SK-N-SH (cell line): ENCODE measurements at regions not wholly inside any gene's neighbourhood (a gene's known extent, or its start where the extent isn't known, plus 50 kb on each side); places are given as distances from the start of the nearest gene placed in this dataset.
A peak's percentile ranks its signal among the peaks of the same experiment; 100 is the strongest.

Experiments used
- CHD2 ChIP-seq: fragments of 150-350 bp; IDR thresholded peaks from 2 replicates; pipeline ENCODE4 v1.6.1; 2018; ENCODE audit warnings: low read length; ENCODE audit not compliant: partially characterized antibody
- ELF1 ChIP-seq: IDR thresholded peaks from 2 replicates; pipeline ENCODE4 v1.4.0; 2012
- EP300 ChIP-seq, 2 experiments: IDR thresholded peaks; 2 replicates each; pipeline versions ENCODE4 v1.4.0 to v1.6.1; 2012; ENCODE audit warnings: borderline replicate concordance in 1 of 2, low read depth in 1 of 2, low read length in 1 of 2
- GATA2 ChIP-seq: sonication (generic); formaldehyde crosslinking; IDR thresholded peaks from 2 replicates; pipeline ENCODE4 v1.5.0; 2020; ENCODE audit warnings: mild to moderate bottlenecking, missing genetic modification reagents
- MEF2A ChIP-seq: IDR thresholded peaks from 2 replicates; pipeline ENCODE4 v1.4.0; 2012; ENCODE audit warnings: low read depth, borderline replicate concordance
- NFIC ChIP-seq: IDR thresholded peaks from 2 replicates; pipeline ENCODE4 v1.4.0; 2012; ENCODE audit warnings: borderline replicate concordance
- POLR2AphosphoS5 ChIP-seq: IDR thresholded peaks from 2 replicates; pipeline ENCODE4 v1.6.1; 2012; ENCODE audit warnings: low read depth, low read length
- RCOR1 ChIP-seq: fragments of 150-350 bp; IDR thresholded peaks from 2 replicates; pipeline ENCODE4 v1.6.1; 2017; ENCODE audit warnings: antibody characterized with exemption, low read length
- RXRA ChIP-seq: IDR thresholded peaks from 2 replicates; pipeline ENCODE4 v1.4.0; 2012; ENCODE audit warnings: low read depth, mild to moderate bottlenecking, borderline replicate concordance
- TEAD4 ChIP-seq: IDR thresholded peaks from 2 replicates; pipeline ENCODE4 v1.4.0; 2012; ENCODE audit warnings: mild to moderate bottlenecking, borderline replicate concordance; ENCODE audit not compliant: insufficient read depth
- TF ChIP-seq, protein P1 (sequence below): IDR thresholded peaks from 2 replicates; pipeline ENCODE4 v1.4.0; 2012; ENCODE audit warnings: low read depth, borderline replicate concordance
- TF ChIP-seq, protein P2 (sequence below): IDR thresholded peaks from 2 replicates; pipeline ENCODE4; 2012
- TF ChIP-seq, protein P3 (sequence below): IDR thresholded peaks from 2 replicates; pipeline ENCODE4 v1.4.0; 2012; ENCODE audit warnings: low read depth
- TF ChIP-seq, protein P4 (sequence below): fragments of 200-600 bp; sonication (generic); IDR thresholded peaks from 2 replicates; pipeline ENCODE4 v1.6.1; 2017; ENCODE audit warnings: antibody characterized with exemption, mild to moderate bottlenecking, moderate library complexity
- TF ChIP-seq, protein P5 (sequence below): IDR thresholded peaks from 2 replicates; pipeline ENCODE4 v1.6.1; 2012; ENCODE audit warnings: mild to moderate bottlenecking, low read depth, low read length, moderate library complexity
- TF ChIP-seq, protein P6 (sequence below): fragments of 150-350 bp; IDR thresholded peaks from 2 replicates; pipeline ENCODE4 v1.6.1; 2017; ENCODE audit warnings: antibody characterized with exemption, low read length, low read depth, borderline replicate concordance

DNA sequence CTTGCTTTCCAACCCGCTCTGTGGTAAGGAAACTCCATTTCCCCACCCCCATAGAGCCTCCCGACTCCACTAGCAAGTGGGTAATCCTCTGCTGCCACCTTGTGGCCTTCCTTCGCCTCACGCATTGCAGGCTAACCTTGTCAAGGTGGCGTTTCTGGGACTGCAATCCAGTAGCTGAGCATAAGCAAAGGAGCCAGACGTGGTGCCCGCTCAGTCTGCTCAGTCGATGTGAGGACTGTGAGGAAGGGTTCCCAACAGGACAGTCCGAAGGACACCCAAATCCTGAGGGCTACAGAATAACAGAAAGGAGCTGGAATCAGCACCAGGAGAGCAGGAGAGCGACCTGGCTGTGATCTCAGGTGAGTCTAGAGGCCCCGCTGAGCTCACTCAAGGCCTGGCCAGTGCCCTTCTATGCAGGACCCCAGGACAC lies 144.2 kb downstream of the SUCLG1 start (continued):
- TF ChIP-seq RXRA (no peak), TEAD4 (no peak), CHD2 (peak; percentile 85), NFIC (no peak), EP300 (IDR thresholded peaks at IDR 0.05; ENCODE audit: borderline replicate concordance in 1 of 2, low read depth in 1 of 2, low read length in 1 of 2) (no peak), ELF1 (no peak), MEF2A (no peak), GATA2 (CRISPR knock-in tag) (no peak), RCOR1 (no peak), POLR2AphosphoS5 (no peak)
- TF ChIP-seq, protein P1, sequence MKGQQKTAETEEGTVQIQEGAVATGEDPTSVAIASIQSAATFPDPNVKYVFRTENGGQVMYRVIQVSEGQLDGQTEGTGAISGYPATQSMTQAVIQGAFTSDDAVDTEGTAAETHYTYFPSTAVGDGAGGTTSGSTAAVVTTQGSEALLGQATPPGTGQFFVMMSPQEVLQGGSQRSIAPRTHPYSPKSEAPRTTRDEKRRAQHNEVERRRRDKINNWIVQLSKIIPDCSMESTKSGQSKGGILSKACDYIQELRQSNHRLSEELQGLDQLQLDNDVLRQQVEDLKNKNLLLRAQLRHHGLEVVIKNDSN, result no peak
- TF ChIP-seq, protein P2, sequence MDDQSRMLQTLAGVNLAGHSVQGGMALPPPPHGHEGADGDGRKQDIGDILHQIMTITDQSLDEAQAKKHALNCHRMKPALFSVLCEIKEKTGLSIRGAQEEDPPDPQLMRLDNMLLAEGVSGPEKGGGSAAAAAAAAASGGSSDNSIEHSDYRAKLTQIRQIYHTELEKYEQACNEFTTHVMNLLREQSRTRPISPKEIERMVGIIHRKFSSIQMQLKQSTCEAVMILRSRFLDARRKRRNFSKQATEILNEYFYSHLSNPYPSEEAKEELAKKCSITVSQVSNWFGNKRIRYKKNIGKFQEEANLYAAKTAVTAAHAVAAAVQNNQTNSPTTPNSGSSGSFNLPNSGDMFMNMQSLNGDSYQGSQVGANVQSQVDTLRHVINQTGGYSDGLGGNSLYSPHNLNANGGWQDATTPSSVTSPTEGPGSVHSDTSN, result no peak
- TF ChIP-seq, protein P3, sequence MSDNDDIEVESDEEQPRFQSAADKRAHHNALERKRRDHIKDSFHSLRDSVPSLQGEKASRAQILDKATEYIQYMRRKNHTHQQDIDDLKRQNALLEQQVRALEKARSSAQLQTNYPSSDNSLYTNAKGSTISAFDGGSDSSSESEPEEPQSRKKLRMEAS, result no peak
- TF ChIP-seq, protein P4, sequence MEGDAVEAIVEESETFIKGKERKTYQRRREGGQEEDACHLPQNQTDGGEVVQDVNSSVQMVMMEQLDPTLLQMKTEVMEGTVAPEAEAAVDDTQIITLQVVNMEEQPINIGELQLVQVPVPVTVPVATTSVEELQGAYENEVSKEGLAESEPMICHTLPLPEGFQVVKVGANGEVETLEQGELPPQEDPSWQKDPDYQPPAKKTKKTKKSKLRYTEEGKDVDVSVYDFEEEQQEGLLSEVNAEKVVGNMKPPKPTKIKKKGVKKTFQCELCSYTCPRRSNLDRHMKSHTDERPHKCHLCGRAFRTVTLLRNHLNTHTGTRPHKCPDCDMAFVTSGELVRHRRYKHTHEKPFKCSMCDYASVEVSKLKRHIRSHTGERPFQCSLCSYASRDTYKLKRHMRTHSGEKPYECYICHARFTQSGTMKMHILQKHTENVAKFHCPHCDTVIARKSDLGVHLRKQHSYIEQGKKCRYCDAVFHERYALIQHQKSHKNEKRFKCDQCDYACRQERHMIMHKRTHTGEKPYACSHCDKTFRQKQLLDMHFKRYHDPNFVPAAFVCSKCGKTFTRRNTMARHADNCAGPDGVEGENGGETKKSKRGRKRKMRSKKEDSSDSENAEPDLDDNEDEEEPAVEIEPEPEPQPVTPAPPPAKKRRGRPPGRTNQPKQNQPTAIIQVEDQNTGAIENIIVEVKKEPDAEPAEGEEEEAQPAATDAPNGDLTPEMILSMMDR, result peak; percentile 86
- TF ChIP-seq, protein P5, sequence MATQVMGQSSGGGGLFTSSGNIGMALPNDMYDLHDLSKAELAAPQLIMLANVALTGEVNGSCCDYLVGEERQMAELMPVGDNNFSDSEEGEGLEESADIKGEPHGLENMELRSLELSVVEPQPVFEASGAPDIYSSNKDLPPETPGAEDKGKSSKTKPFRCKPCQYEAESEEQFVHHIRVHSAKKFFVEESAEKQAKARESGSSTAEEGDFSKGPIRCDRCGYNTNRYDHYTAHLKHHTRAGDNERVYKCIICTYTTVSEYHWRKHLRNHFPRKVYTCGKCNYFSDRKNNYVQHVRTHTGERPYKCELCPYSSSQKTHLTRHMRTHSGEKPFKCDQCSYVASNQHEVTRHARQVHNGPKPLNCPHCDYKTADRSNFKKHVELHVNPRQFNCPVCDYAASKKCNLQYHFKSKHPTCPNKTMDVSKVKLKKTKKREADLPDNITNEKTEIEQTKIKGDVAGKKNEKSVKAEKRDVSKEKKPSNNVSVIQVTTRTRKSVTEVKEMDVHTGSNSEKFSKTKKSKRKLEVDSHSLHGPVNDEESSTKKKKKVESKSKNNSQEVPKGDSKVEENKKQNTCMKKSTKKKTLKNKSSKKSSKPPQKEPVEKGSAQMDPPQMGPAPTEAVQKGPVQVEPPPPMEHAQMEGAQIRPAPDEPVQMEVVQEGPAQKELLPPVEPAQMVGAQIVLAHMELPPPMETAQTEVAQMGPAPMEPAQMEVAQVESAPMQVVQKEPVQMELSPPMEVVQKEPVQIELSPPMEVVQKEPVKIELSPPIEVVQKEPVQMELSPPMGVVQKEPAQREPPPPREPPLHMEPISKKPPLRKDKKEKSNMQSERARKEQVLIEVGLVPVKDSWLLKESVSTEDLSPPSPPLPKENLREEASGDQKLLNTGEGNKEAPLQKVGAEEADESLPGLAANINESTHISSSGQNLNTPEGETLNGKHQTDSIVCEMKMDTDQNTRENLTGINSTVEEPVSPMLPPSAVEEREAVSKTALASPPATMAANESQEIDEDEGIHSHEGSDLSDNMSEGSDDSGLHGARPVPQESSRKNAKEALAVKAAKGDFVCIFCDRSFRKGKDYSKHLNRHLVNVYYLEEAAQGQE, result peak; percentile 36; the same call in 1 of the 2 replicates
- TF ChIP-seq, protein P6, sequence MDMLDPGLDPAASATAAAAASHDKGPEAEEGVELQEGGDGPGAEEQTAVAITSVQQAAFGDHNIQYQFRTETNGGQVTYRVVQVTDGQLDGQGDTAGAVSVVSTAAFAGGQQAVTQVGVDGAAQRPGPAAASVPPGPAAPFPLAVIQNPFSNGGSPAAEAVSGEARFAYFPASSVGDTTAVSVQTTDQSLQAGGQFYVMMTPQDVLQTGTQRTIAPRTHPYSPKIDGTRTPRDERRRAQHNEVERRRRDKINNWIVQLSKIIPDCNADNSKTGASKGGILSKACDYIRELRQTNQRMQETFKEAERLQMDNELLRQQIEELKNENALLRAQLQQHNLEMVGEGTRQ, result no peak
